Duodenal mucosa (tissue), 2 donors: ENCODE measurements at regions not wholly inside any gene's neighbourhood (a gene's known extent, or its start where the extent isn't known, plus 50 kb on each side); places are given as distances from the start of the nearest gene placed in this dataset.
A peak's percentile ranks its signal among the peaks of the same experiment; 100 is the strongest.

Source experiments
- H3K27ac ChIP-seq: one replicate; pipeline ENCODE4 v1.7.0; 2013; ENCODE audit warnings: low read depth, low read length
- H3K27me3 ChIP-seq, 2 donors: one replicate each; pipeline ENCODE4 v1.7.0; 2013; ENCODE audit warnings: low read length in 2 of 2, control low read depth in 1 of 2; ENCODE audit not compliant: insufficient read depth in 2 of 2, control insufficient read depth in 1 of 2
- H3K36me3 ChIP-seq, 2 donors: one replicate each; pipeline ENCODE4 v1.7.0; 2013; ENCODE audit warnings: low read length in 2 of 2, control low read depth in 1 of 2; ENCODE audit not compliant: insufficient read depth in 2 of 2, control insufficient read depth in 1 of 2
- H3K4me1 ChIP-seq, 2 donors: one replicate each; pipeline ENCODE4 v1.7.0; 2013; ENCODE audit warnings: low read length in 2 of 2, control low read depth in 1 of 2; ENCODE audit not compliant: insufficient read depth in 2 of 2, control insufficient read depth in 1 of 2
- H3K4me3 ChIP-seq, 2 donors: one replicate each; pipeline ENCODE4 v1.7.0; 2013; ENCODE audit warnings: low read length in 2 of 2, low read depth in 1 of 2
- H3K9ac ChIP-seq, 2 donors: one replicate each; pipeline ENCODE4 v1.7.0; 2013; ENCODE audit warnings: low read length in 2 of 2, low read depth in 1 of 2
- H3K9me3 ChIP-seq, 2 donors: one replicate each; pipeline ENCODE4 v1.7.0; 2013; ENCODE audit warnings: low read length in 2 of 2, control low read depth in 1 of 2; ENCODE audit not compliant: control insufficient read depth in 1 of 2

DNA sequence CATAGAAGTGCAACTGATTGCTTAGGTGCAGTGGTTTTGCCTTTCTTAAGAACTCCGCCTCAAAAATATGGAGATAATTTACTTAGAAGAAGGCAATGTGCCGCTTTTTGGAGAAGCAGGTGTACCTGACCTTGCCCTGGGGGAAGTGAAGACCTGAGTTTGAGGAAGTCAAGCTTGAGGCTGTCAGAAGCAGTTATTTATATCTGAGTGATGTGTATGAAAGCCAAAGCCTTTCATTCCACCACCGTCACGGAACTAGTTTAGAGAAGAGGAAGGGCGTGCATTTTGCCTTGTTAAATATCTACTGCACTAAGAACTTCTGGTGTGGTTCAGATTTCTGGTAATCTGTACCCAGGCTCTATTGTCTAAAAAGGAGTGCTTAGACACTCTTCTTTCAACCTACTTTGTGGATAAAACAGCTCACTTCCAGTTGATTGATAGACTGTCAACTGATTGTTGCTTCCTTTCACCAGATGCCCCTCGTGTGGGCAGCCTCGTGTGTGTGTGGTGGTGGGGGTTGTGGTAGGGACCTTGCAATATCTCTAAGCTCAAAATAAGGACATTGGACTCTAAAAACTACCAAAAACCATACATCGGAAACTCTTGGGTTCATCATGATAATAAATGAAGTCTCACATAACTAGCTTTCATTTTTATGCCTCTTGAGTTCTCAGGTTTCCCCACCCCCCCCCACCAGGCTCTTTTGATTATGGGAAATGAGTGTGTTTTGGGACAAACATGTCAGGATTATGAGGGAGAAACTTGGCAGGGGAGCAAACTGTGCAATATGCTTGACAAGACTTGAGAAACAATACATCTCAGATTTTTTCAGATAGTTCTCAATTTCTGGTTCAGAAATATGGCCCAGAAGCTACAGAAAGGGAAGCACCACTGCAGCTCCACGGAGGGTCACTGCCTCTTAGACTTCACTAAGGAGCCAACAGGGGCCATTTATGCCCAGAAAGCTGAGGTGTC lies 78.6 kb downstream of the ARF6 start:
- H3K4me3 ChIP-seq: peak overlapping the region; percentile 32 to 37
- H3K4me1 ChIP-seq: peaks cover 48 to 62% of the 10 kb centered on the region in 2 donors

DNA sequence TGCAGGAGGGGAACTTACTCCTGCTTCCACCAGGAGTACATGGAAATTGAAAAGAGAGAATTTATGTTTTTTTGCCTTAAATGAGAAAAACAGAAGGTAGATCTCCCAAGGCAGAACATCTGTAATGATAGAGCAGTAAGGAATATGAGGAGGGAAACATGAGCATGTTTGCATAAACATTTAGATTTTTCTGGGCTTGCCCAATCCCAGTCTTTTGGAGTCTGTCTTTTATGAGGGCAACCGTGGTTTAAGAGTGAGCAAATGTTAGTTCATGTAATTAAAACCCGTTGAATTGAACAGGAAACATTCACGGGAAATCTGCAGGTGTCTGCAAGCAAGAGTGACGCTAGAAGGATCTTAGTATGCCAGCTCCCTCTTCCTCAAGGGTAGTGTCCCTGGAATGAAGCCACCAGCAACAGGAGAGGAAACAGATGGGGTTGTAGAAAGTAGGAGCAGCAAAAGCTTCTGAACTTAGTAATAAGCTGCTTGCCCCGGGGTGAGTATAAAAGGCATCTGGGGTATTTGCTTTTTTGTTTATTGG lies 79.3 kb downstream of the ARF6 start:
- H3K4me3 ChIP-seq: peak overlapping the region; percentile 1 to 19
- H3K9me3 ChIP-seq: no peaks in the 10 kb centered on the region
- no peaks in the 10 kb centered on the region for H3K36me3 ChIP-seq
- H3K9ac ChIP-seq: peak overlapping the region; percentile 41 to 53
- no peaks in the 10 kb centered on the region for H3K27me3 ChIP-seq
- H3K27ac ChIP-seq: peak overlapping the region; percentile 81
- peaks cover 47 to 62% of the 10 kb centered on the region in 2 donors for H3K4me1 ChIP-seq

More for the DNA sequence above, 78.6 kb downstream of the ARF6 start:
- Histone ChIP-seq H3K27ac (peak overlapping the region; percentile 81), H3K36me3 (no peaks in the 10 kb centered on the region), H3K27me3 (no peaks in the 10 kb centered on the region), H3K9ac (peak overlapping the region; percentile 53 to 57), H3K9me3 (no peaks in the 10 kb centered on the region)

DNA sequence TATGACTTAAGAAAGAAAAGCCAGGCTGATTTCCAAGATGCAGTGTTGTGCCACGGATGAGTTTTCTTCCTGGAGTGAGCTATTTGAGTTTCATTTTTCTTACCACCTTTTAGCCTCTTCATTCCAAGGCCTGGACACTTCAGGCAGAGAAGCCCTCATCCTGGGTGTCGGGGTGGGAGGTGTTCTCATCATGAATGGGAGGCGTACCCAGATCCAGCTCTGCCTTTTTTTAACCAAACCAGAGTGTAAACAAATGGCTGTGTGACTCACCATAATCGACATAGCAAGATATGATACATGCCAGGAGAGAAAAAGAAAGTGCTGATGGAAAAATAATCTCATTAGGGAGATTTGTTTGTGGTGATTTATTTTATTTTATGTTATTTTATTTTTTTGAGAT lies 79.9 kb downstream of the ARF6 start:
- Histone ChIP-seq H3K36me3 (no peaks in the 10 kb centered on the region), H3K4me1 (peaks cover 51 to 63% of the 10 kb centered on the region in 2 donors), H3K9ac (peak overlapping the region; percentile 41 to 53), H3K27ac (peak overlapping the region; percentile 81), H3K27me3 (no peaks in the 10 kb centered on the region), H3K9me3 (no peaks in the 10 kb centered on the region), H3K4me3 (peak overlapping the region; percentile 19 to 24)

DNA sequence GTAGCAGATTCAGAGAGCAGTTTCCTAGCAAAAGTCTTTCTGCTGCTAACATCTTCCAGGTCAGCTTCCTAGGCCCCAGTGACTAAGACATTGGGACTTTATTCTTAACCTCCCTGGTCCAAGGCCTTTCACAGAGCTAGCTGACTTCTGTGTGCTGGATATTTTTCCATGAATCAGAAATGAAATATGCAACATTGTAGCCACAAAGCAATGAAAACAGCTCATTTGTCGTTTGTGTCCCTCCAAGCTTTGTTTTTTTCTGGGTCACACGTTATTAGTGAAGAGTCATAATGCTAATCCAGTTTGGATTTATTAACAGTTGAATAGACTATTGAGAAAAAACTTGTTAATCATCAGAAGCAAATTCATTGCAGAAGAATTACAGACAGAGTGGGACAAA lies 82.4 kb downstream of the ARF6 start:
- H3K27ac ChIP-seq: peak overlapping the region; percentile 23
- peaks cover 47 to 58% of the 10 kb centered on the region in 2 donors for H3K4me1 ChIP-seq
- no peak overlapping the region for H3K4me3 ChIP-seq
- H3K27me3 ChIP-seq: no peaks in the 10 kb centered on the region
- H3K9me3 ChIP-seq: no peaks in the 10 kb centered on the region
- no peaks in the 10 kb centered on the region for H3K36me3 ChIP-seq
- H3K9ac ChIP-seq: no peak overlapping the region

DNA sequence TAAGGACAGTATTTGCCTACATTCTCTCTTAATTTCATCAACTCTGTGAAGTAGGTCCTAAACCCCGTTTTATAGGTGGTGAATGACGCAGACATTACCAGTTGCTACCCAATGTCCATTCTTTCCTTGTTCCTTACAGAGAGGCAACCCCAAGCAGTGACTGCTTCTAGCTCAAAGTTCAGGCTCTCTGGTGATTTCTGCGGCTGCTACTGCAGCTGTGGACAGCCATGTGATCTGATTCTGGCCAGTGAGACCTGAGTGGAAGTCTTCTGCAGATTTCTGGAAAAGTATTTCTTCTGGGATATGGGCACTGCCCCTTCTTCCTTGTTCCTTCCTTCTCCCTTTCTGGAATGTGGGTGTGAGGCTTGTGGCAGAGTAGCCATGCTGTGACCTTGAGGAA lies 82.9 kb downstream of the ARF6 start:
- H3K36me3 ChIP-seq: no peaks in the 10 kb centered on the region
- peaks cover 42 to 52% of the 10 kb centered on the region in 2 donors for H3K4me1 ChIP-seq
- peak overlapping the region; percentile 23 for H3K27ac ChIP-seq
- H3K27me3 ChIP-seq: no peaks in the 10 kb centered on the region
- no peak overlapping the region for H3K9ac ChIP-seq
- H3K4me3 ChIP-seq: peak overlapping the region in 1 of 2 donors; percentile 41
- no peaks in the 10 kb centered on the region for H3K9me3 ChIP-seq

DNA sequence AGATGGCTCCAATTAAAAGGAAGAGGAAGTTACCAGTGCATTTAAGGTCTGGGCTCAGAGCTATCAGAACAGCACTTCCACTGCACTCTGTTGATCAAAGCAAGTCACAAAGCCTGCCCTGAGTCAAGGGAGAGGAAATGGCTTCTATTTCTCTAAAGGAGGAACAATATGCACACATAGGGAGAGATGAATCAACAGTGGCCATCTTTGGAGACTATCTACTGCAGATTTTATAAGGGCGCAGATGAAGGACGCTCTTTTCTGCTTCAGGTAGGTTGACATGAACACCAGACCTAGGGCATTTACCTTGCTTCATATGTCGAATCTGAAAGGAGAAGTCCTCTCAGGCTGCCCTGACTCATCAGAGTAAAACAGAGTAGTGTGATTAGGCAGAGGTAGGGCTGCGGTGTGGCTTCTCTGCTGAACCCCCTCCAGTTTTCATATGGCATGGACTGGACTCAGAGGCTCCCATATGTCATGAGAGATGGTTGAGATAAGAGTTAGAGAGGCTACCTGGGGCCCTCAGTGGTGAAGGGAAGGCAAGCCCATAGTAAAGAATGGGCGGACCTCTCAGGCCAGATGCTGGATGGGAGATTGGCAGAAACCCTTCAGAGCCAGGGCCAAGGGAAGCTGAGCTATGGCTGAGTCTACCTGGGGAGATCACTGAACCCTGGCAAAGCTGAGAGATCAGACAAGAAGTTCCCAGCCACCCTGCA lies 84.4 kb downstream of the ARF6 start:
- no peak overlapping the region for H3K27ac ChIP-seq
- H3K9ac ChIP-seq: no peak overlapping the region
- H3K27me3 ChIP-seq: no peaks in the 10 kb centered on the region
- H3K36me3 ChIP-seq: no peaks in the 10 kb centered on the region
- H3K9me3 ChIP-seq: no peaks in the 10 kb centered on the region
- peaks cover 27 to 38% of the 10 kb centered on the region in 2 donors for H3K4me1 ChIP-seq
- no peak overlapping the region for H3K4me3 ChIP-seq

DNA sequence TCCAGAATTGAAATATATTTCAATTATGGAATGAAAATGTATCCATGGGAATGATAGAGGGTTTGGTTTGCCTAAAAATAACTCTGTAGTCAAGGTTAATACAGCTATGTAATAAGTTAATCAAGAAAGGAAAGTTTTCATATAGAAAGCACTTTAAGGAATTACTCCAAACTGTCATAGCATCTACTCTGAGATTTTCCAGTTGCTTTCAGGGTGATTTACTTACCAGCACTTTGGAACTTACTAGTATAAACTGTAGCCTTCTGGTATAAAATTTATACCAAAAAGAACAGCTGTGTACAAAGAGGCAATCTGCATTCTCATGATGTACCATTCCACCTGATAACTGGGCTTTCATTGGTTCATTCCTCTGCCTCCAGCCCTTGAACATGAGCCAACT lies 87.1 kb downstream of the ARF6 start:
- H3K9me3 ChIP-seq: no peaks in the 10 kb centered on the region
- H3K27ac ChIP-seq: no peak overlapping the region
- peaks cover 14 to 26% of the 10 kb centered on the region in 2 donors for H3K4me1 ChIP-seq
- no peaks in the 10 kb centered on the region for H3K36me3 ChIP-seq
- H3K9ac ChIP-seq: no peak overlapping the region
- no peak overlapping the region for H3K4me3 ChIP-seq
- no peaks in the 10 kb centered on the region for H3K27me3 ChIP-seq

DNA sequence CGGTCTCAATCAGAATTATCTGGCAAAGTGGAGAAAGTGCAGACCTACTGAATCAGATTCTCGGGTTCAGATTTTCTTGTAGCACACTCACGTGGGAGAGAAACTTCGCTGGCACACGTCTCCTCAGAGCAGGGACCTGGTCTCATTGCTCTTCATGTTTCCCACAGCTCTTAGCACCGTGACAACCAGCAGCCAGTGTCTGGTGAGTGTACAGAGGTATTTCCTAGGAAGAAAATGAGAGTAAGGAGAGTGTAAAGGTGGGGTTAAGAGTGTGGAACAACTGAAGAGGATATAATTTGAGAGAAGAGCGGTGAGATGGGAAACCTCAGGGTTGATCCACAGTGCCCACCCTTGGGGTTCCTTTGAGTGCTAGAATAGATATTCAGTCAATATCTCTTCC lies 89.2 kb downstream of the ARF6 start:
- Histone ChIP-seq H3K27me3 (no peaks in the 10 kb centered on the region), H3K27ac (no peak overlapping the region), H3K9ac (no peak overlapping the region), H3K36me3 (no peaks in the 10 kb centered on the region), H3K4me1 (peaks cover 13 to 17% of the 10 kb centered on the region in 2 donors), H3K4me3 (no peak overlapping the region), H3K9me3 (no peaks in the 10 kb centered on the region)

DNA sequence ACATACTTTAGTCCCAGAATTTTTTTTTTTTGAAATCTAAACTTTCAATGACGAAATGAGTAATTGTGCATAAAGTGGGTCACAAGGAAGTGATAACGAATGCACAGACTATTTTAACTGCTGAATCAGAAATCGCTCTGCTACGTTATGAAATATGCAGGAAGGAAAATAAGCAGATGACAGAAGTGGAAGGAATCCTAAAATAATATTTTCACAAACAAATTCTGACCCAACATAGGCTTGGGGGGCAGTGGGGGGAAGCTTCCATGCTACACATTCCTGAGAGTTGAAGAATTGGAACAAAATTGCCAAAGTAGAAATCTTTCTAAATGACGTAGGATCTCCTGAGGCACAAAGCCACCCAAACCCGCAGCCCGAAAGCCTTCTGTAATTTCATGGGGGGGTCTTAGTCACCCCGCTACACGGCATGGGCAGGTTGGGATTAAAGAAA lies 89.6 kb downstream of the ARF6 start:
- peaks cover 10 to 14% of the 10 kb centered on the region in 2 donors for H3K4me1 ChIP-seq
- H3K4me3 ChIP-seq: no peak overlapping the region
- H3K36me3 ChIP-seq: no peaks in the 10 kb centered on the region
- H3K27ac ChIP-seq: no peak overlapping the region
- no peaks in the 10 kb centered on the region for H3K9me3 ChIP-seq
- H3K27me3 ChIP-seq: no peaks in the 10 kb centered on the region
- H3K9ac ChIP-seq: no peak overlapping the region

DNA sequence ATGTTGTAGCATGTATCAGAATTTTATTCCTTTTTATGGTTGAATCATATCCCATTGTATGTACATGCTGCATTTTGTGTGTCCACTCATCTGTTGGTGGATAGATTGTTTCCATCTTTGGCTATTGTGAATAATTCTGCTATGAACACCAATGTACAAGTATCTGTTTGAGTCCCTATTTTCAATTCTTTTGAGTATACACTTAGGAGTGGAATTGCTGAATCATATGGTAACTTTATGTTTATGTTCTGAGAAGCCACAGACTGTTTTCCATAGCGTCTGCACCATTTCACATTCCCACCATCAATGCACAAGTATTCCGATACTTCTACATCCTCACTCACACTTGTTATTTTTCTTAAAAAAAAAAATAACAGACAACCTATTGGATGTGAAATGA lies 91.5 kb downstream of the ARF6 start:
- no peak overlapping the region for H3K27ac ChIP-seq
- no peak overlapping the region for H3K4me3 ChIP-seq
- H3K4me1 ChIP-seq: peaks cover 15 to 24% of the 10 kb centered on the region in 2 donors
- no peak overlapping the region for H3K9ac ChIP-seq
- H3K36me3 ChIP-seq: no peaks in the 10 kb centered on the region
- H3K9me3 ChIP-seq: no peaks in the 10 kb centered on the region
- no peaks in the 10 kb centered on the region for H3K27me3 ChIP-seq
